KMS-11 (cell line): ENCODE measurements at regions not wholly inside any gene's neighbourhood (a gene's known extent, or its start where the extent isn't known, plus 50 kb on each side); places are given as distances from the start of the nearest gene placed in this dataset.

Experiments used
- H2AFZ ChIP-seq: fragments of 200-600 bp; sonication (generic); 2 replicates; pipeline ENCODE4 v1.6.1; 2016; ENCODE audit warnings: antibody characterized with exemption, mixed run types, low read depth
- H3K27ac ChIP-seq: fragments of 200-600 bp; sonication (generic); 2 replicates; pipeline ENCODE4 v1.6.1; 2016; ENCODE audit warnings: mild to moderate bottlenecking, mixed run types
- H3K27me3 ChIP-seq: fragments of 200-600 bp; sonication (generic); 2 replicates; pipeline ENCODE4 v1.6.1; 2017; ENCODE audit warnings: mild to moderate bottlenecking, low read depth, mixed run types, moderate library complexity; ENCODE audit not compliant: insufficient read depth
- H3K36me3 ChIP-seq: fragments of 200-600 bp; sonication (generic); 2 replicates; pipeline ENCODE4 v1.6.1; 2017; ENCODE audit warnings: mild to moderate bottlenecking, mixed run types; ENCODE audit not compliant: insufficient read depth
- H3K4me1 ChIP-seq: fragments of 200-600 bp; sonication (generic); 2 replicates; pipeline ENCODE4 v1.6.1; 2016; ENCODE audit warnings: mild to moderate bottlenecking, low read depth, mixed run types; ENCODE audit not compliant: poor library complexity, severe bottlenecking
- H3K4me2 ChIP-seq: fragments of 200-600 bp; sonication (generic); 2 replicates; pipeline ENCODE4 v1.7.0; 2016; ENCODE audit warnings: mild to moderate bottlenecking, mixed run types
- H3K4me3 ChIP-seq: fragments of 200-600 bp; sonication (generic); IDR thresholded peaks from 2 replicates; pipeline ENCODE4 v1.6.1; 2017; ENCODE audit warnings: low read depth, low read length, mixed read lengths; ENCODE audit not compliant: insufficient read depth
- H3K79me2 ChIP-seq: fragments of 200-600 bp; sonication (generic); 2 replicates; pipeline ENCODE4 v1.6.1; 2016; ENCODE audit warnings: low read depth, mixed run types; ENCODE audit not compliant: insufficient read depth
- H3K9ac ChIP-seq: fragments of 200-600 bp; sonication (generic); 2 replicates; pipeline ENCODE4 v1.6.1; 2016; ENCODE audit warnings: mild to moderate bottlenecking, mixed run types
- H4K20me1 ChIP-seq: fragments of 200-600 bp; sonication (generic); 2 replicates; pipeline ENCODE4 v1.6.1; 2016; ENCODE audit warnings: mild to moderate bottlenecking, mixed run types; ENCODE audit not compliant: insufficient read depth
- CTCF ChIP-seq: fragments of 200-600 bp; sonication (generic); conservative IDR thresholded peaks from 2 replicates; pipeline ENCODE4 v1.6.1; 2017; ENCODE audit warnings: low read depth, mild to moderate bottlenecking, antibody characterized with exemption, low read length, moderate library complexity, mixed read lengths

GRCh38 chr7:41416208-41416595, 286.7 kb downstream of the INHBA start:
- Histone ChIP-seq H3K9ac (no peak overlapping the region), H3K27ac (no peak overlapping the region), H3K27me3 (no peaks in the 10 kb centered on the region), H3K79me2 (no peaks in the 10 kb centered on the region), H3K4me1 (no peaks in the 10 kb centered on the region), H4K20me1 (no peaks in the 10 kb centered on the region), H2AFZ (no peak overlapping the region), H3K4me3 (no peak overlapping the region), H3K36me3 (no peaks in the 10 kb centered on the region), H3K4me2 (no peak overlapping the region)
- TF ChIP-seq CTCF, result no peak

GRCh38 chr7:41415471-41416207, 287.3 kb downstream of the INHBA start:
- Histone ChIP-seq H3K27ac (no peak overlapping the region), H4K20me1 (no peaks in the 10 kb centered on the region), H2AFZ (no peak overlapping the region), H3K4me2 (no peak overlapping the region), H3K4me1 (no peaks in the 10 kb centered on the region), H3K79me2 (no peaks in the 10 kb centered on the region), H3K9ac (no peak overlapping the region), H3K36me3 (no peaks in the 10 kb centered on the region), H3K27me3 (no peaks in the 10 kb centered on the region), H3K4me3 (no peak overlapping the region)
- no peak for TF ChIP-seq CTCF

- Histone ChIP-seq H3K4me2 (no peak overlapping the region), H4K20me1 (no peaks in the 10 kb centered on the region), H3K4me3 (no peak overlapping the region), H3K27me3 (no peaks in the 10 kb centered on the region), H2AFZ (no peak overlapping the region), H3K27ac (no peak overlapping the region), H3K9ac (no peak overlapping the region), H3K36me3 (no peaks in the 10 kb centered on the region), H3K4me1 (no peaks in the 10 kb centered on the region), H3K79me2 (no peaks in the 10 kb centered on the region)
- no peak for TF ChIP-seq CTCF
These were observed 287.8 kb downstream of the INHBA start for GRCh38 chr7:41415051-41415450.

- no peak overlapping the region for H3K4me3 ChIP-seq
- H3K27ac ChIP-seq, result no peak overlapping the region
- TF ChIP-seq CTCF, result no peak
These were observed 298.4 kb downstream of the INHBA start for GRCh38 chr7:41404375-41405074.

More at GRCh38 chr7:41404375-41405074, 298.4 kb downstream of the INHBA start:
- Histone ChIP-seq H3K27me3 (no peaks in the 10 kb centered on the region), H3K4me1 (no peaks in the 10 kb centered on the region), H3K9ac (no peak overlapping the region), H2AFZ (no peak overlapping the region), H4K20me1 (no peaks in the 10 kb centered on the region), H3K36me3 (no peaks in the 10 kb centered on the region), H3K79me2 (no peaks in the 10 kb centered on the region), H3K4me2 (no peak overlapping the region)
